ENCODE measurements at regions not wholly inside any gene's neighbourhood (a gene's known extent, or its start where the extent isn't known, plus 50 kb on each side); places are given as distances from the start of the nearest gene placed in this dataset.

GRCh38 chr9:14535161-14535955, 157.9 kb downstream of the ZDHHC21 start:
- Histone ChIP-seq H3K4me3 (ENCODE audit: low read depth, low read length) (no peak overlapping the region), H3K4me1 (peaks cover 5% of the 10 kb centered on the region), H3K27me3 (no peaks in the 10 kb centered on the region), H3K36me3 (no peaks in the 10 kb centered on the region), H3K9me3 (no peaks in the 10 kb centered on the region)
- DNase-seq: no peak
- TF ChIP-seq CTCF (IDR thresholded peaks at IDR 0.05; ENCODE audit: low read depth, low read length): no peak

GRCh38 chr9:14533867-14534640, 159.2 kb downstream of the ZDHHC21 start:
- Histone ChIP-seq H3K9me3 (no peaks in the 10 kb centered on the region), H3K27me3 (no peaks in the 10 kb centered on the region), H3K36me3 (no peaks in the 10 kb centered on the region), H3K4me1 (peaks cover 5% of the 10 kb centered on the region), H3K4me3 (ENCODE audit: low read depth, low read length) (no peak overlapping the region)
- no peak for DNase-seq
- TF ChIP-seq CTCF (IDR thresholded peaks at IDR 0.05; ENCODE audit: low read depth, low read length): no peak

- no peak for TF ChIP-seq CTCF (IDR thresholded peaks at IDR 0.05; ENCODE audit: low read depth, low read length)
- peaks cover 4% of the 10 kb centered on the region; the same call in 1 of the 2 replicates for H3K4me1 ChIP-seq
- H3K36me3 ChIP-seq: no peaks in the 10 kb centered on the region
- no peaks in the 10 kb centered on the region for H3K9me3 ChIP-seq
- H3K4me3 ChIP-seq (ENCODE audit: low read depth, low read length): no peak overlapping the region
- H3K27me3 ChIP-seq: no peaks in the 10 kb centered on the region
- DNase-seq: no peak
Measured at GRCh38 chr9:14532456-14533115, 160.6 kb downstream of the ZDHHC21 start.

- no peaks in the 10 kb centered on the region; the same call in 1 of the 2 replicates for H3K4me1 ChIP-seq
- no peaks in the 10 kb centered on the region for H3K9me3 ChIP-seq
- H3K36me3 ChIP-seq: no peaks in the 10 kb centered on the region
- H3K27me3 ChIP-seq: no peaks in the 10 kb centered on the region
- H3K4me3 ChIP-seq (ENCODE audit: low read depth, low read length): no peak overlapping the region
- no peak for TF ChIP-seq CTCF (IDR thresholded peaks at IDR 0.05; ENCODE audit: low read depth, low read length)
- DNase-seq: no peak
Measured at GRCh38 chr9:14531341-14532269, 161.6 kb downstream of the ZDHHC21 start.

GRCh38 chr9:14530841-14531240, 162.4 kb downstream of the ZDHHC21 start:
- no peak for DNase-seq
- Histone ChIP-seq H3K27me3 (no peaks in the 10 kb centered on the region), H3K36me3 (no peaks in the 10 kb centered on the region), H3K4me3 (ENCODE audit: low read depth, low read length) (no peak overlapping the region), H3K9me3 (no peaks in the 10 kb centered on the region), H3K4me1 (no peaks in the 10 kb centered on the region; the same call in 1 of the 2 replicates)
- no peak for TF ChIP-seq CTCF (IDR thresholded peaks at IDR 0.05; ENCODE audit: low read depth, low read length)

All from BE2C (cell line).